Left lobe of liver (tissue), 2 donors: ENCODE measurements at regions not wholly inside any gene's neighbourhood (a gene's known extent, or its start where the extent isn't known, plus 50 kb on each side); places are given as distances from the start of the nearest gene placed in this dataset.

ENCODE experiments used
- ATAC-seq: fragments of 200-7000 bp; cut with Tn5 transposase; one replicate; pipeline ENCODE4 v1.9.1; 2020; ENCODE audit warnings: mild to moderate bottlenecking, moderate library complexity
- DNase-seq: peaks from one replicate; pipeline ENCODE4 v3.0.0-alpha.2; 2020; ENCODE audit warnings: low spot score
- donor health status: DM: no; HTN: no; CAD: no; lungs with moderate emphysema.
- donor health status: DM: no; HTN: yes; CAD: no.

- ATAC-seq (no peak), DNase-seq (no peak)
Measured at GRCh38 chr2:146489386-146489785, 1355.4 kb upstream of the ACVR2A start.

- no peak for ATAC-seq
- DNase-seq = no peak
Measured at GRCh38 chr2:146481629-146482028, 1363.2 kb upstream of the ACVR2A start.

- ATAC-seq (no peak), DNase-seq (no peak)
Measured at GRCh38 chr2:146477383-146477782, 1367.4 kb upstream of the ACVR2A start.

- DNase-seq = no peak
- no peak for ATAC-seq
Measured at GRCh38 chr2:146468578-146468977, 1376.3 kb upstream of the ACVR2A start.

GRCh38 chr2:146467425-146467824 is 1377.4 kb upstream of the ACVR2A start:
- ATAC-seq (no peak), DNase-seq (no peak)

GRCh38 chr2:146465460-146465859 is 1379.4 kb upstream of the ACVR2A start:
- DNase-seq (no peak), ATAC-seq (no peak)

- DNase-seq (no peak), ATAC-seq (no peak)
Measured at GRCh38 chr2:146461068-146461467, 1383.8 kb upstream of the ACVR2A start.

- ATAC-seq = no peak
- DNase-seq = no peak
Measured at GRCh38 chr2:146458585-146458984, 1386.2 kb upstream of the ACVR2A start.

- DNase-seq (no peak), ATAC-seq (no peak)
Measured at GRCh38 chr2:146457221-146457620, 1387.6 kb upstream of the ACVR2A start.

GRCh38 chr2:146455325-146455724 is 1389.5 kb upstream of the ACVR2A start:
- ATAC-seq = no peak
- DNase-seq = no peak

- no peak for DNase-seq
- ATAC-seq = no peak
Measured at GRCh38 chr2:146451972-146452371, 1392.9 kb upstream of the ACVR2A start.

- no peak for DNase-seq
- no peak for ATAC-seq
Measured at GRCh38 chr2:146450131-146450530, 1394.7 kb upstream of the ACVR2A start.

GRCh38 chr2:146444987-146445386 is 1399.8 kb upstream of the ACVR2A start:
- ATAC-seq (no peak), DNase-seq (no peak)

- ATAC-seq (no peak), DNase-seq (no peak)
Measured at GRCh38 chr2:146444085-146444484, 1400.7 kb upstream of the ACVR2A start.

- no peak for ATAC-seq
- DNase-seq = no peak
Measured at GRCh38 chr2:146438246-146438645, 1406.6 kb upstream of the ACVR2A start.

GRCh38 chr2:146437712-146438111 is 1407.1 kb upstream of the ACVR2A start:
- ATAC-seq (no peak), DNase-seq (no peak)

GRCh38 chr2:146433116-146433875 is 1411.5 kb upstream of the ACVR2A start:
- ATAC-seq = no peak
- DNase-seq = no peak

- no peak for ATAC-seq
- DNase-seq = no peak
Measured at GRCh38 chr2:146429366-146429765, 1415.5 kb upstream of the ACVR2A start.

GRCh38 chr2:146417942-146418341 is 1426.9 kb upstream of the ACVR2A start:
- ATAC-seq = no peak
- no peak for DNase-seq

GRCh38 chr2:146415291-146415690 is 1429.5 kb upstream of the ACVR2A start:
- DNase-seq (no peak), ATAC-seq (no peak)

- DNase-seq = no peak
- no peak for ATAC-seq
Measured at GRCh38 chr2:146414456-146414855, 1430.4 kb upstream of the ACVR2A start.

- ATAC-seq (no peak), DNase-seq (no peak)
Measured at GRCh38 chr2:146413086-146413610, 1431.7 kb upstream of the ACVR2A start.

- ATAC-seq (no peak), DNase-seq (no peak)
Measured at GRCh38 chr2:146412625-146413024, 1432.2 kb upstream of the ACVR2A start.
